IMR-90 (cell line): ENCODE measurements at regions not wholly inside any gene's neighbourhood (a gene's known extent, or its start where the extent isn't known, plus 50 kb on each side); places are given as distances from the start of the nearest gene placed in this dataset.

ENCODE experiments used
- ATAC-seq: fragments of 200-7000 bp; cut with Tn5 transposase; 2 replicates; pipeline ENCODE4 v1.9.1; 2020; ENCODE audit warnings: low read depth, mild to moderate bottlenecking, moderate library complexity
- BruUV-seq: library from RNA; stranded (reverse); fragments of 400-500 nt; replicated peaks from 2 replicates; lab custom pipeline; 2021; lab: Mats Ljungman, UMichigan
- CTCF ChIA-PET: fragments of 300-600 bp; formaldehyde crosslinking; extraction: SDS; loops from one replicate; lab custom pipeline; 2021; ENCODE audit warnings: antibody characterized with exemption; lab: Yijun Ruan, JAX
- POLR2A ChIA-PET: fragments of 300-600 bp; sonication (Branson Sonifier 250); formaldehyde crosslinking; loops from one replicate; lab custom pipeline; 2022; ENCODE audit warnings: antibody characterized with exemption; ENCODE audit not compliant: unreplicated experiment; lab: Charles Lee
- DNase-seq: peaks from one replicate; pipeline ENCODE4 v3.0.0; 2013
- H2AFZ ChIP-seq: replicated peaks from 2 replicates; pipeline ENCODE3; 2013; ENCODE audit warnings: low read length, mild to moderate bottlenecking; ENCODE audit not compliant: poor library complexity
- H2AK5ac ChIP-seq: 2 replicates; pipeline ENCODE4 v1.6.1; 2013; ENCODE audit warnings: low read depth, low read length, inconsistent platforms
- H2AK9ac ChIP-seq: replicated peaks from 2 replicates; pipeline ENCODE3; 2013; ENCODE audit warnings: mild to moderate bottlenecking, low read depth, low read length, moderate library complexity; ENCODE audit not compliant: poor library complexity
- H2BK120ac ChIP-seq: 2 replicates; pipeline ENCODE4 v1.6.1; 2013; ENCODE audit warnings: low read depth, low read length, inconsistent platforms
- H2BK15ac ChIP-seq: 3 replicates; pipeline ENCODE4 v1.6.1; 2013; ENCODE audit warnings: low read depth, low read length, inconsistent platforms
- H2BK20ac ChIP-seq: 2 replicates; pipeline ENCODE4 v1.6.1; 2013; ENCODE audit warnings: low read depth, mild to moderate bottlenecking, inconsistent platforms, low read length, moderate library complexity
- H2BK5ac ChIP-seq: 2 replicates; pipeline ENCODE4 v1.6.1; 2013; ENCODE audit warnings: mild to moderate bottlenecking, low read depth, low read length, inconsistent platforms; ENCODE audit not compliant: poor library complexity, severe bottlenecking
- H3K14ac ChIP-seq: replicated peaks from 2 replicates; pipeline ENCODE4 v1.6.1; 2013; ENCODE audit warnings: low read depth, low read length, inconsistent platforms
- H3K18ac ChIP-seq: 2 replicates; pipeline ENCODE4 v1.6.1; 2013; ENCODE audit warnings: low read depth, low read length, control low read depth
- H3K23ac ChIP-seq: 2 replicates; pipeline ENCODE4 v1.6.1; 2013; ENCODE audit warnings: low read depth, low read length, inconsistent platforms
- H3K27ac ChIP-seq: 2 replicates; pipeline ENCODE4 v1.5.1; 2013; ENCODE audit warnings: mild to moderate bottlenecking, control low read depth, low read length; ENCODE audit not compliant: insufficient read depth
- H3K27me3 ChIP-seq: 2 replicates; pipeline ENCODE4 v1.6.1; 2013; ENCODE audit warnings: low read length; ENCODE audit not compliant: control insufficient read depth, insufficient read depth
- H3K36me3 ChIP-seq: 2 replicates; pipeline ENCODE4 v1.6.1; 2013; ENCODE audit warnings: low read length, mixed read lengths; ENCODE audit not compliant: control insufficient read depth, insufficient read depth
- H3K4ac ChIP-seq: 2 replicates; pipeline ENCODE4 v1.6.1; 2013; ENCODE audit warnings: low read depth, low read length, inconsistent platforms
- H3K4me1 ChIP-seq: 2 replicates; pipeline ENCODE4 v1.6.1; 2013; ENCODE audit warnings: low read length, mixed read lengths; ENCODE audit not compliant: control insufficient read depth, insufficient read depth
- H3K4me2 ChIP-seq: 2 replicates; pipeline ENCODE4 v1.6.1; 2013; ENCODE audit warnings: low read depth, mild to moderate bottlenecking, control low read depth, low read length, moderate library complexity
- H3K4me3 ChIP-seq: 2 replicates; pipeline ENCODE4 v1.5.1; 2013; ENCODE audit warnings: low read depth, mild to moderate bottlenecking, control low read depth, low read length, moderate library complexity; ENCODE audit not compliant: insufficient read depth
- H3K56ac ChIP-seq: 2 replicates; pipeline ENCODE4 v1.6.1; 2013; ENCODE audit warnings: low read length, inconsistent platforms; ENCODE audit not compliant: insufficient read depth; ENCODE audit errors: extremely low read depth
- H3K79me1 ChIP-seq, 2 experiments: 2 replicates each; pipeline ENCODE4 v1.6.1; 2013; ENCODE audit warnings: low read length in 2 of 2, inconsistent platforms in 1 of 2, low read depth in 1 of 2
- H3K9ac ChIP-seq: 2 replicates; pipeline ENCODE4 v1.6.1; 2013; ENCODE audit warnings: low read depth, low read length, control low read depth
- H3K9me1 ChIP-seq: 2 replicates; pipeline ENCODE4 v1.6.1; 2013; ENCODE audit warnings: low read length, inconsistent platforms; ENCODE audit not compliant: insufficient read depth
- H3K9me3 ChIP-seq: 2 replicates; pipeline ENCODE4 v1.6.1; 2013; ENCODE audit warnings: low read length; ENCODE audit not compliant: control insufficient read depth, insufficient read depth
- H4K20me1 ChIP-seq: 2 replicates; pipeline ENCODE4 v1.6.1; 2013; ENCODE audit warnings: low read length, inconsistent platforms; ENCODE audit not compliant: insufficient read depth
- H4K5ac ChIP-seq: 2 replicates; pipeline ENCODE4 v1.6.1; 2013; ENCODE audit warnings: mild to moderate bottlenecking, low read depth, low read length, control low read depth
- H4K8ac ChIP-seq, 2 experiments: 2 replicates each; pipeline ENCODE4 v1.6.1; 2013; ENCODE audit warnings: low read depth in 2 of 2, low read length in 2 of 2, control low read depth in 1 of 2, inconsistent platforms in 1 of 2
- H4K91ac ChIP-seq: 2 replicates; pipeline ENCODE4 v1.6.1; 2013; ENCODE audit warnings: low read depth, low read length, inconsistent platforms; ENCODE audit not compliant: insufficient read depth
- CEBPB ChIP-seq: IDR thresholded peaks from 2 replicates; pipeline ENCODE4 v1.6.1; 2012; ENCODE audit warnings: low read depth, low read length, improper control_type of control experiment
- CHD1 ChIP-seq: IDR thresholded peaks from 2 replicates; pipeline ENCODE4 v1.6.1; 2012; ENCODE audit warnings: low read depth, low read length, improper control_type of control experiment
- FOS ChIP-seq: fragments of 150-350 bp; IDR thresholded peaks from 2 replicates; pipeline ENCODE4 v1.6.1; 2016; ENCODE audit warnings: low read depth, low read length
- MAFK ChIP-seq: IDR thresholded peaks from 2 replicates; pipeline ENCODE4 v1.6.1; 2012; ENCODE audit warnings: low read depth, low read length, improper control_type of control experiment
- MAZ ChIP-seq: IDR thresholded peaks from 2 replicates; pipeline ENCODE4 v1.6.1; 2012; ENCODE audit warnings: low read depth, mild to moderate bottlenecking, low read length, improper control_type of control experiment, moderate library complexity, borderline replicate concordance
- MXI1 ChIP-seq: IDR thresholded peaks from 2 replicates; pipeline ENCODE4 v1.6.1; 2012; ENCODE audit warnings: low read depth, mild to moderate bottlenecking, low read length, moderate library complexity, borderline replicate concordance
- NFE2L2 ChIP-seq: fragments of 150-350 bp; IDR thresholded peaks from 2 replicates; pipeline ENCODE4 v1.6.1; 2016; ENCODE audit warnings: low read depth, mild to moderate bottlenecking, low read length
- RCOR1 ChIP-seq: IDR thresholded peaks from 2 replicates; pipeline ENCODE4 v1.6.1; 2012; ENCODE audit warnings: mild to moderate bottlenecking, low read length, improper control_type of control experiment; ENCODE audit not compliant: insufficient replicate concordance
- RFX5 ChIP-seq: IDR thresholded peaks from 2 replicates; pipeline ENCODE4 v1.8.0; 2012; ENCODE audit warnings: low read depth, mild to moderate bottlenecking, low read length, moderate library complexity
- WGBS, 2 experiments: methylation state at CpG; one replicate each; pipeline versions ENCODE4 v1.1.5 to v1.1.7; 2013; ENCODE audit warnings: missing lambda C conversion rate in 2 of 2; ENCODE audit not compliant: insufficient read length in 1 of 2; ENCODE audit errors: extremely low coverage in 2 of 2; 5-methylcytosine and 5-hydroxymethylcytosine counted together
- dilution Hi-C: fragments of 300-500 bp; cut with HindIII; formaldehyde crosslinking; loops from one replicate; pipeline ENCODE4 v1.14.3; 2018; ENCODE audit warnings: low sequenced_read_pairs; ENCODE audit not compliant: unreplicated experiment
- in situ Hi-C: fragments of 300-500 bp; cut with MboI; formaldehyde crosslinking; loops from 3 replicates; pipeline ENCODE4 v1.14.3; 2019; ENCODE audit warnings: low sequenced_read_pairs, inconsistent platforms, mixed read lengths
- intact Hi-C: fragments of 100-400 bp; cut with micrococcal nuclease; formaldehyde crosslinking; loops from 2 replicates; pipeline ENCODE4 v1.10.0; 2022
- TF ChIP-seq, protein P1 (sequence below): fragments of 150-350 bp; IDR thresholded peaks from 2 replicates; pipeline ENCODE4 v1.6.1; 2017; ENCODE audit warnings: mild to moderate bottlenecking, antibody characterized with exemption, low read length, low read depth

DNA sequence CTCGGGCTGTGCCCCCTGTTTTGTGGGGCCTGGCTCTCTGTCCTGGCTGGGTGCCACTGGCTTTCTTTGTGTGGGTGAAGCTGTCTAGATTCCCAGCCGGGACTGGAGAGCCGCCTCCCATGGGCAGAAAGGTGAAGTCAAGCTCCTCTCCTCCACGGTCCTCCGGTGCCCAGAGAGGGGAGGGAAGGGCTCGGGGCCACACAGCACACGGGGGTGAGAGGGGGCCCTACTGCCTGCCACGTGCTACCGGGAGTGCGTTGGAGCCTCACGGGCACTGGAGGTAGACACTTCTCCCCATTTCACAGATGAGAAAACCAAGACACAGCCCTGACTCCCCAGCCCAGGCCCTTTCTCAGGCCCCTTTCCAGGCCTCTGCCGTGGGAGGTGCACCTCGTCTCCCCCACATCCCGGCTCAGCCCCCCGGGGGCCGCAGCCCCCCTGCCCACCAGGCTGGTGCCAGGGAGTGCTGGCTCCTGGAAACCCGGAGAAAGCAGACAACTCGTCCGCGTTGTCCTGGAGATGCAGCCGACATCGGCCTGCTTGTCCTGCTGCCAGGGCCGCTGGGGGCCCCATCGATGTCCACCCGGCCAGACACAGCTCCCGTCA lies 55.8 kb downstream of the UNCX start:
- Histone ChIP-seq H2AFZ (no peak overlapping the region), H3K23ac (no peak overlapping the region), H3K27ac (no peak overlapping the region), H3K4ac (no peak overlapping the region), H2BK5ac (no peak overlapping the region), H3K4me3 (no peak overlapping the region), H3K79me1 (no peaks in the 10 kb centered on the region), H3K9me3 (no peaks in the 10 kb centered on the region), H3K36me3 (no peaks in the 10 kb centered on the region), H3K27me3 (peaks cover 74% of the 10 kb centered on the region), H3K9me1 (no peaks in the 10 kb centered on the region), H2AK9ac (no peak overlapping the region), H2BK120ac (no peak overlapping the region), H2BK20ac (no peak overlapping the region), H3K4me1 (no peaks in the 10 kb centered on the region; the same call in 1 of the 2 replicates), H4K91ac (no peak overlapping the region), H4K5ac (no peak overlapping the region), H3K14ac (no peak overlapping the region), H3K56ac (no peak overlapping the region), H2AK5ac (no peak overlapping the region), H4K8ac (no peak overlapping the region), H2BK15ac (no peak overlapping the region), H3K4me2 (no peak overlapping the region), H3K18ac (no peak overlapping the region), H4K20me1 (no peaks in the 10 kb centered on the region), H3K9ac (no peak overlapping the region)
- CTCF ChIA-PET = no interaction called here
- no TSS peak for BruUV-seq
- in situ Hi-C loops = no loop called here
- DNase-seq (no peak), ATAC-seq (no peak)
- TF ChIP-seq CHD1 (no peak), FOS (no peak), MAFK (no peak), MAZ (no peak), NFE2L2 (no peak), RCOR1 (no peak), MXI1 (no peak), CEBPB (no peak), RFX5 (no peak)
- TF ChIP-seq, protein P1, sequence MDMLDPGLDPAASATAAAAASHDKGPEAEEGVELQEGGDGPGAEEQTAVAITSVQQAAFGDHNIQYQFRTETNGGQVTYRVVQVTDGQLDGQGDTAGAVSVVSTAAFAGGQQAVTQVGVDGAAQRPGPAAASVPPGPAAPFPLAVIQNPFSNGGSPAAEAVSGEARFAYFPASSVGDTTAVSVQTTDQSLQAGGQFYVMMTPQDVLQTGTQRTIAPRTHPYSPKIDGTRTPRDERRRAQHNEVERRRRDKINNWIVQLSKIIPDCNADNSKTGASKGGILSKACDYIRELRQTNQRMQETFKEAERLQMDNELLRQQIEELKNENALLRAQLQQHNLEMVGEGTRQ = no peak
- 55% methylated on average over 14 of the region's 26 CpGs; no CpG with 5 or more reads in 1 of the 2 experiments for WGBS, 2 experiments
- POLR2A ChIA-PET = no interaction called here
- intact Hi-C loops = no loop called here
- dilution Hi-C loops = no loop called here
